ENCODE measurements at regions not wholly inside any gene's neighbourhood (a gene's known extent, or its start where the extent isn't known, plus 50 kb on each side); places are given as distances from the start of the nearest gene placed in this dataset.

DNA sequence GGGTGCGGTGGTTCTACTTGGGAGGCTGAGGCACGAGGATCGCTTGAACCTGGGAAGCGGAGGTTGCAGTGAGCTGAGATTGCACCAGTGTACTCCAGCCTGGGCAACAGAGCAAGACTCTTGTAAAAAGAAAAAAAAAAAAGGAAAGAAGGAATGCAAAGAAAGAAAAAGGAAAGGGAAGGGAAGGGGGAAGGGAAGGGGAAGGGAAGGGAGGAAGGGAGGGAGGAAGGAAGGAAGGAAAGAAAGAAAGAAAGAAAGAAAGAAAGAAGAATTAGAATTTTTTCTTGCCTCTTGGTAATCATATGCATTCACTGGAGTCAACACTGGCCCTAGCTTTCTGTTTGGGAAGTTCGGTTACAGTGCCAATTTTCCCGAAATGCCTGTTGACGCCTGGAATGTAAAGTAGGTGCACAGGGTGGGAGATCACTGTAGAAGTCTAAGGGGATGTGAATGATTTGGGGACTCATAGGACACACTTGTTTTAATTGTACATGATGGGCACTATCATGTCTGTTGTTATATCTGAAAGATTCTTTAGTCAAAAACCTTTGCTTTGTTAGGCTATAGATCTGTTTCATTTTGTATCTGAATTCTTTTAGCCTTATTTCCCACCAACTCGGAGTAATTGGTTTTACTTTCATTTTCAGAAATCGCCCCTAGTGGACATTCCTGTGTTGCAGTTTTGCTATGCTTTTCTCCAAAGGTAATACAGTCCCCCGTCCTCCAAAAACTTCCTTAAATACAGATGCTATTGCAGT lies 59.8 kb upstream of the MORC3 start (continued):
- peak; percentile 53; the same call in 1 of the 2 replicates for TF ChIP-seq TOE1 (IDR thresholded peaks at IDR 0.05; ENCODE audit: borderline replicate concordance)
- TF ChIP-seq TOE1 (CRISPR knock-in tag; IDR thresholded peaks at IDR 0.05; ENCODE audit: borderline replicate concordance, low read depth): no peak
- peak; percentile 15; the same call in 1 of the 2 replicates for TF ChIP-seq VEZF1 (CRISPR knock-in tag; IDR thresholded peaks at IDR 0.05)
- no peak for TF ChIP-seq ESRRB (CRISPR knock-in tag; IDR thresholded peaks at IDR 0.05; ENCODE audit: borderline replicate concordance)
- no peak for TF ChIP-seq RBM34 (IDR thresholded peaks at IDR 0.05; ENCODE audit: borderline replicate concordance, insufficient read depth, low read length)
- no peak for TF ChIP-seq ZNF239 (CRISPR knock-in tag; IDR thresholded peaks at IDR 0.05)
- TF ChIP-seq FIP1L1 (IDR thresholded peaks at IDR 0.05; ENCODE audit: low read depth, low read length, poor library complexity, severe bottlenecking): no peak
- TF ChIP-seq, protein P1, sequence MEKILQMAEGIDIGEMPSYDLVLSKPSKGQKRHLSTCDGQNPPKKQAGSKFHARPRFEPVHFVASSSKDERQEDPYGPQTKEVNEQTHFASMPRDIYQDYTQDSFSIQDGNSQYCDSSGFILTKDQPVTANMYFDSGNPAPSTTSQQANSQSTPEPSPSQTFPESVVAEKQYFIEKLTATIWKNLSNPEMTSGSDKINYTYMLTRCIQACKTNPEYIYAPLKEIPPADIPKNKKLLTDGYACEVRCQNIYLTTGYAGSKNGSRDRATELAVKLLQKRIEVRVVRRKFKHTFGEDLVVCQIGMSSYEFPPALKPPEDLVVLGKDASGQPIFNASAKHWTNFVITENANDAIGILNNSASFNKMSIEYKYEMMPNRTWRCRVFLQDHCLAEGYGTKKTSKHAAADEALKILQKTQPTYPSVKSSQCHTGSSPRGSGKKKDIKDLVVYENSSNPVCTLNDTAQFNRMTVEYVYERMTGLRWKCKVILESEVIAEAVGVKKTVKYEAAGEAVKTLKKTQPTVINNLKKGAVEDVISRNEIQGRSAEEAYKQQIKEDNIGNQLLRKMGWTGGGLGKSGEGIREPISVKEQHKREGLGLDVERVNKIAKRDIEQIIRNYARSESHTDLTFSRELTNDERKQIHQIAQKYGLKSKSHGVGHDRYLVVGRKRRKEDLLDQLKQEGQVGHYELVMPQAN (IDR thresholded peaks at IDR 0.05; ENCODE audit: borderline replicate concordance): 0 out of 2 replicates have a peak, but pooled peaks have one; percentile 51
- TF ChIP-seq KDM1A (IDR thresholded peaks at IDR 0.05): 0 out of 4 replicates have a peak, but pooled peaks of 1 of the 2 experiments have one; percentile 8
- TF ChIP-seq, protein P2, sequence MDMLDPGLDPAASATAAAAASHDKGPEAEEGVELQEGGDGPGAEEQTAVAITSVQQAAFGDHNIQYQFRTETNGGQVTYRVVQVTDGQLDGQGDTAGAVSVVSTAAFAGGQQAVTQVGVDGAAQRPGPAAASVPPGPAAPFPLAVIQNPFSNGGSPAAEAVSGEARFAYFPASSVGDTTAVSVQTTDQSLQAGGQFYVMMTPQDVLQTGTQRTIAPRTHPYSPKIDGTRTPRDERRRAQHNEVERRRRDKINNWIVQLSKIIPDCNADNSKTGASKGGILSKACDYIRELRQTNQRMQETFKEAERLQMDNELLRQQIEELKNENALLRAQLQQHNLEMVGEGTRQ (CRISPR knock-in tag; IDR thresholded peaks at IDR 0.05): no peak
- peak; percentile 24 for TF ChIP-seq RBM25 (IDR thresholded peaks at IDR 0.05; ENCODE audit: low read depth, low read length, severe bottlenecking)
- no peak for TF ChIP-seq ZNF282 (CRISPR knock-in tag; IDR thresholded peaks at IDR 0.05)
- TF ChIP-seq, protein P3, sequence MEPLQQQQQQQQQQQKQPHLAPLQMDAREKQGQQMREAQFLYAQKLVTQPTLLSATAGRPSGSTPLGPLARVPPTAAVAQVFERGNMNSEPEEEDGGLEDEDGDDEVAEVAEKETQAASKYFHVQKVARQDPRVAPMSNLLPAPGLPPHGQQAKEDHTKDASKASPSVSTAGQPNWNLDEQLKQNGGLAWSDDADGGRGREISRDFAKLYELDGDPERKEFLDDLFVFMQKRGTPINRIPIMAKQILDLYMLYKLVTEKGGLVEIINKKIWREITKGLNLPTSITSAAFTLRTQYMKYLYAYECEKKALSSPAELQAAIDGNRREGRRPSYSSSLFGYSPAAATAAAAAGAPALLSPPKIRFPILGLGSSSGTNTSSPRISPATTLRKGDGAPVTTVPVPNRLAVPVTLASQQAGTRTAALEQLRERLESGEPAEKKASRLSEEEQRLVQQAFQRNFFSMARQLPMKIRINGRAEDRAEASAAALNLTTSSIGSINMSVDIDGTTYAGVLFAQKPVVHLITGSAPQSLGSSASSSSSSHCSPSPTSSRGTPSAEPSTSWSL (CRISPR knock-in tag; IDR thresholded peaks at IDR 0.05; ENCODE audit: borderline replicate concordance): no peak
- TF ChIP-seq, protein P4, sequence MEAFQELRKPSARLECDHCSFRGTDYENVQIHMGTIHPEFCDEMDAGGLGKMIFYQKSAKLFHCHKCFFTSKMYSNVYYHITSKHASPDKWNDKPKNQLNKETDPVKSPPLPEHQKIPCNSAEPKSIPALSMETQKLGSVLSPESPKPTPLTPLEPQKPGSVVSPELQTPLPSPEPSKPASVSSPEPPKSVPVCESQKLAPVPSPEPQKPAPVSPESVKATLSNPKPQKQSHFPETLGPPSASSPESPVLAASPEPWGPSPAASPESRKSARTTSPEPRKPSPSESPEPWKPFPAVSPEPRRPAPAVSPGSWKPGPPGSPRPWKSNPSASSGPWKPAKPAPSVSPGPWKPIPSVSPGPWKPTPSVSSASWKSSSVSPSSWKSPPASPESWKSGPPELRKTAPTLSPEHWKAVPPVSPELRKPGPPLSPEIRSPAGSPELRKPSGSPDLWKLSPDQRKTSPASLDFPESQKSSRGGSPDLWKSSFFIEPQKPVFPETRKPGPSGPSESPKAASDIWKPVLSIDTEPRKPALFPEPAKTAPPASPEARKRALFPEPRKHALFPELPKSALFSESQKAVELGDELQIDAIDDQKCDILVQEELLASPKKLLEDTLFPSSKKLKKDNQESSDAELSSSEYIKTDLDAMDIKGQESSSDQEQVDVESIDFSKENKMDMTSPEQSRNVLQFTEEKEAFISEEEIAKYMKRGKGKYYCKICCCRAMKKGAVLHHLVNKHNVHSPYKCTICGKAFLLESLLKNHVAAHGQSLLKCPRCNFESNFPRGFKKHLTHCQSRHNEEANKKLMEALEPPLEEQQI (IDR thresholded peaks at IDR 0.05): no peak
- no peak for TF ChIP-seq POLR2G (IDR thresholded peaks at IDR 0.05; ENCODE audit: low read depth, low read length)
- no peak for TF ChIP-seq ZNF12 (CRISPR knock-in tag; IDR thresholded peaks at IDR 0.05)
- no peak for TF ChIP-seq POU5F1 (IDR thresholded peaks at IDR 0.05; ENCODE audit: borderline replicate concordance, low read depth, low read length, partially characterized antibody)
- TF ChIP-seq IFI16 (CRISPR knock-in tag; IDR thresholded peaks at IDR 0.05): no peak
- TF ChIP-seq ELF1 (tag; IDR thresholded peaks at IDR 0.05): no peak

All from K562 (cell line).